Adipocyte (in vitro differentiated cells): ENCODE measurements at regions not wholly inside any gene's neighbourhood (a gene's known extent, or its start where the extent isn't known, plus 50 kb on each side); places are given as distances from the start of the nearest gene placed in this dataset.
"Not testable (repeated sequence)": the region's sequence is repeated elsewhere in the genome, so short reads cannot be mapped to it uniquely, and the experiment has no call there.

Experiments
- DNase-seq: peaks from one replicate; pipeline ENCODE4 v3.0.0-alpha.2; 2015; ENCODE audit warnings: low read depth
- H3K27me3 ChIP-seq: replicated peaks from 2 replicates; pipeline ENCODE4 v1.7.0; 2013; ENCODE audit warnings: mild to moderate bottlenecking, low read length, moderate library complexity; ENCODE audit not compliant: control insufficient read depth, insufficient read depth
- H3K36me3 ChIP-seq: 2 replicates; pipeline ENCODE4 v1.7.0; 2013; ENCODE audit warnings: low read length, mild to moderate bottlenecking, moderate library complexity; ENCODE audit not compliant: control insufficient read depth, insufficient read depth, severe bottlenecking
- H3K4me1 ChIP-seq: 2 replicates; pipeline ENCODE4 v1.7.0; 2013; ENCODE audit warnings: mild to moderate bottlenecking, low read length, moderate library complexity; ENCODE audit not compliant: control insufficient read depth, insufficient read depth
- H3K4me3 ChIP-seq: 2 replicates; pipeline ENCODE4 v1.7.0; 2013; ENCODE audit warnings: mild to moderate bottlenecking, low read length, moderate library complexity
- H3K9ac ChIP-seq: 2 replicates; pipeline ENCODE4 v1.7.0; 2013; ENCODE audit warnings: mild to moderate bottlenecking, low read length, moderate library complexity
- H3K9me3 ChIP-seq: 2 replicates; pipeline ENCODE4 v1.7.0; 2013; ENCODE audit warnings: mild to moderate bottlenecking, low read length, moderate library complexity; ENCODE audit not compliant: control insufficient read depth

DNA sequence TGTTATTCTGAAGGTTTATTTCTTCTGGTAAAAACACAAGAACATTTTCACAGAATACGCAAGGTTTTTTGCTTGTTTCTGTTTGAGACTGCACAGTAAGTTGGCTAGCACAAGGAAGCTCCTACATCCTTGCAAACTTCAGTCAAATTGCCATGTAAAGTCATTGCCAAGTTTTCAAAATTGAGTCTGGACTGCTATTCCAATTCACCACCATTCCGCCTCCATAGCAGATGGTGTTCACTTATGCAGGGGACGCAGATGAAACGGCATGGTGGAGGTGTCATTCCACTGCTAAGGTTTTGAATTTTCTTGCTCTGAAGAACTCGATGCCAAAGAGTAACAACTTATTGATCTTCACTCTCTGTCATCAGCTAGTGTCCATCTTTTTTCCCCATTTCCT is 303.9 kb upstream of the SYT1 start:
- no peaks in the 10 kb centered on the region for H3K9me3 ChIP-seq
- no peaks in the 10 kb centered on the region for H3K36me3 ChIP-seq
- H3K4me3 ChIP-seq: no peak overlapping the region
- no peak overlapping the region for H3K9ac ChIP-seq
- no peaks in the 10 kb centered on the region for H3K4me1 ChIP-seq
- DNase-seq: no peak
- H3K27me3 ChIP-seq: peaks cover 4% of the 10 kb centered on the region

DNA sequence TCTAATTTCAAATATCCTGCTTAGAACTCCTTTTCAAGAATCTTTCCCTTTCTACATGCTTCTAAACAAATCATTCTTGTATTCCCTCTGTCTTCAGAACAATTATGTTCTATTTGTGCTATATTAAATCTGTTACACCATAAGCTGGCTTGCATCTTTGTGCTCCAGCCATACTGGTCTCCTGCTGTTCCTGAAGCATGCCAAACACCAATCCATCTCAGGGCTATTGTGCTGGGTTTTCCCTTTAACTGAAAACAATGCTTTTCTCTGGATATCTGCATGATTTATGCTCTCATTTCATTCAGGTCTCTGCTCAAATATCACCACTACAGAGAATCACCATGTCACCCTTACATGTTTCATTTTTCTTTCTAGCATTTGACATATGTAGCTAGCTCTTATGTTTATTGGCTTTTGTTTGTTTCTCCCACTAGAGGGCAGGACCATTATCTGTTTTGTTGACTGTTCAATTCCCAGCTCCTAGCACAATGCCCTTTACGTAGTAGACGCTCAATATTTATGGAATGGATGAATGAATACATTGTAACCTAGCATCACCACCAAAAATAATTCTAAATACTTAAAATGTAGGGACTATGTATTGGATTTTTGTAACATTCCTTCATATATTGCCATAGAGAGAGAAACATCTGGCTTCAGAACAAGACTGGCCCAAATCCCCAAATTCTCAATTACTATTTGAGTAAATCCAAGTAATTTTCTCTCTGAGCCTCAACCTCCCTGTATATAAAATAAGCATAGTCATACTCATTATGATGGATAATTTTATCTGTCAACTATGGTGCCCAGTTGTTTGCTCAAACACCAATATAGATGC is 302.0 kb upstream of the SYT1 start:
- Histone ChIP-seq H3K9ac (no peak overlapping the region), H3K4me3 (no peak overlapping the region), H3K36me3 (no peaks in the 10 kb centered on the region), H3K27me3 (peaks cover 4% of the 10 kb centered on the region), H3K9me3 (no peaks in the 10 kb centered on the region), H3K4me1 (no peaks in the 10 kb centered on the region)
- DNase-seq: peak; percentile 32

- no peak overlapping the region for H3K4me3 ChIP-seq
- no peaks in the 10 kb centered on the region for H3K27me3 ChIP-seq
- H3K9me3 ChIP-seq: no peaks in the 10 kb centered on the region
- no peaks in the 10 kb centered on the region for H3K36me3 ChIP-seq
- no peaks in the 10 kb centered on the region for H3K4me1 ChIP-seq
- no peak overlapping the region for H3K9ac ChIP-seq
- no peak for DNase-seq
These were observed 300.7 kb upstream of the SYT1 start for GRCh38 chr12:78563826-78564225.

DNA sequence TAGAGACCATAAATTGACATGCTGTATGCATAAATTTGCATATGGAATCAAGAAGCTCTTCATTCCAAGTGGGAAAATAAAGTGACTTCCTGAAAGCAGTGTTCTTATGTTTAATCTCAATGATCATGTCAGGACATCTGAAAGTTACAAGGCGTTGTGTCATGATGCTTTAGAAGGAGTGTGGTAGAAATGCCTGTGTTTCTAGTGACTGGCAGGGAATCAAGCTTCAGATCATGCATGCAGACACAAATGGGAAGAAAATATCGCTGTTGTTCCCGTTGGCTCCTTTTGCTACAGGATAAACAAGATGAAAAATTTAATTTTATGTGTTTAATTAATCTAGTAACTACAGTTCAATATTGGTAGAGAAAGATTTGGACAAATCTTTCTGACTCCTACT is 298.1 kb upstream of the SYT1 start:
- no peak overlapping the region for H3K4me3 ChIP-seq
- H3K27me3 ChIP-seq: no peaks in the 10 kb centered on the region
- DNase-seq: no peak
- no peak overlapping the region for H3K9ac ChIP-seq
- H3K4me1 ChIP-seq: no peaks in the 10 kb centered on the region
- H3K36me3 ChIP-seq: no peaks in the 10 kb centered on the region
- no peaks in the 10 kb centered on the region for H3K9me3 ChIP-seq

DNA sequence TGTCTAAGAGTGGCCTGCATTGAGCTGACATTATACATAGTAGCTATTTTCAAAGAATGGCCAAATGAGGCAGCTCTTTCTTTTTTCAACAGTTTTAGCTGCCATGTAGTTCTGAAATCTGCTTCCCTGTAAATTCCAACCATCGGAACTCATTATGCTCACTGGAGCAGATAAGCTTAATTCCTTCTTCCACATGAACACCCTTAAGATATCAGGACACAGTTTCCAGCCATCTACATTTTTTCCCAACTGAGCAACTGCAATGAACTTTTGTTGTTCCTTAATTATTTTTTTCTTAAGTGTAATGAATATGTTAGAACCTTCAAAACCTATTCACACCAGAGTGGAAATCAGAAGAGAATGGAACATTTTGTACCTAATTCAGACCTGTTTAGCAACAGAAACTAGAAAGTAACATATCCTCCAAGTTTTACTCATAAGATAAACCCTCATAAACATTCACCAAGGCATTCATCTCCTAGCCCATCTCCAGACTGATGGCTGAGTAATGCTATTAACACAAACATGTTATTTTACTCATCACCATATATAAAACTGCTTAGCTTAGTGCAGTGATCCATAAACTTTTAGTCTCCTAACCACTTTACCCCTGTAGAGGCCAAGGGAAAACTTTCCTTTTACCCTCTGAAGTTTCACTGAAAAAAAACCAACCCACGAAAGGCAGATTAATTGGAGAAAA is 296.1 kb upstream of the SYT1 start:
- Histone ChIP-seq H3K9ac (no peak overlapping the region), H3K27me3 (no peaks in the 10 kb centered on the region), H3K9me3 (no peaks in the 10 kb centered on the region), H3K4me1 (no peaks in the 10 kb centered on the region), H3K4me3 (no peak overlapping the region), H3K36me3 (no peaks in the 10 kb centered on the region)
- DNase-seq: no peak

DNA sequence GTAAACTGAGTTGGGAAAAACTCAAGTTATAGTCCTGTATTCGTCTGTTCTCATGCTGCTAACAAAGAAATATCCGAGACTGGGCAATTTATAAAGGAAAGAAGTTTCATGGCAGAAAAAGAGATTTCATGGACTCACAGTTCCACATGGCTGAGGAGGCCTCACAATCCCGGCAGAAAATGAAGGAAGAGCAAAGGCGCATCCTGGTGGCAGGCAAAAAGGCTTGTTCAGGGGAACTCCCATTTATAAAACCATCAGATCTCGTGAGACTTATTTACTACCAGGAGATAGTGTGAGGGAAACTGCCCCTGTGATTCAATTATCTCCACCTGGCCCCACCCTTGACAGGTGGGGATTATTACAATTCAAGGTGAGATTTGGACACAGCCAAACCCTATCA is 292.6 kb upstream of the SYT1 start:
- no peaks in the 10 kb centered on the region for H3K27me3 ChIP-seq
- H3K36me3 ChIP-seq: no peaks in the 10 kb centered on the region
- H3K9ac ChIP-seq: no peak overlapping the region
- H3K4me1 ChIP-seq: no peaks in the 10 kb centered on the region
- no peak for DNase-seq
- H3K9me3 ChIP-seq: peaks cover 5% of the 10 kb centered on the region
- no peak overlapping the region for H3K4me3 ChIP-seq

GRCh38 chr12:78575208-78575607 is 289.4 kb upstream of the SYT1 start:
- not testable (repeated sequence) for H3K4me3 ChIP-seq, H3K36me3 ChIP-seq, DNase-seq, H3K4me1 ChIP-seq, H3K27me3 ChIP-seq, H3K9me3 ChIP-seq, H3K9ac ChIP-seq

DNA sequence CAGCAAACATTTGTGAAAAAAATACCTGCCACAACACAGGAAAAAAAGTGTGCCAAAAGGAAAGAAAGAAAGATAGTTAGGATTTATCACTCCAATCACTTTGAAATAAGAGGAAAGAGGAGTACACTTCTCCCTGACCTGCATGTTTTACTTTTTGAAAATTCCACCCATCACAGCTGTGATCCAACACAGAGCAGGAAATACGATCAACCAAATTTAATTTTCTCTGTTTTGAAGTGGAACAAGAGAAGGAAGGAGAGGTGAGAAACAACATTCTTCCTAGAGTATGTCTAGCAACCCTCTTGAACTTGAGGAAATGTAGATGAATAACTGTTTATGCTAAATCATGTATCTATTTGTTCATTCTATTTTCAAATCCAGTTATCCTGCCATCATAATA is 284.7 kb upstream of the SYT1 start:
- Histone ChIP-seq H3K9ac (no peak overlapping the region), H3K9me3 (peaks cover 8% of the 10 kb centered on the region), H3K27me3 (no peaks in the 10 kb centered on the region), H3K4me3 (no peak overlapping the region), H3K4me1 (no peaks in the 10 kb centered on the region), H3K36me3 (no peaks in the 10 kb centered on the region)
- no peak for DNase-seq

DNA sequence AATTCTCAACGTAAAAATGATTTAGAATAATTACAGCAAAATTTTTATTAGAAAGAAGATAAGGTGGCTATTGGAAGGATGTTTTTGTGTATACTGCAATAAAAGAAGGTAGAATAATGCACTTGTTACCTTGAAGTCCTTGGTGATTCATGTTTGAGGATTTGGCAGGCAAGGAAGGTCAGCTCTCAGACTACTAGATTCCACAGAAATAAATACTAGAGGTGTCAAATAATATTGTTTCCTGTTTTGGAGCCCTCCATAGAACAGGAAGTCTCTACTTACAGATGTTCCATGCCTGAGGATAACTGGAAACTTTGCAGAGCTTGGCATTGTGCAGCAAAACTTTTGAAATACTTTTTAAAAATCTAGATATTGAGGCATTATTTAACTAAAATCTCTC is 284.3 kb upstream of the SYT1 start:
- Histone ChIP-seq H3K27me3 (no peaks in the 10 kb centered on the region), H3K9ac (no peak overlapping the region), H3K4me3 (no peak overlapping the region), H3K4me1 (no peaks in the 10 kb centered on the region), H3K9me3 (peaks cover 12% of the 10 kb centered on the region), H3K36me3 (no peaks in the 10 kb centered on the region)
- DNase-seq: no peak

GRCh38 chr12:78584695-78585094 is 279.9 kb upstream of the SYT1 start:
- Histone ChIP-seq H3K36me3 (no peaks in the 10 kb centered on the region), H3K9ac (no peak overlapping the region)
- peak; percentile 30 for DNase-seq

DNA sequence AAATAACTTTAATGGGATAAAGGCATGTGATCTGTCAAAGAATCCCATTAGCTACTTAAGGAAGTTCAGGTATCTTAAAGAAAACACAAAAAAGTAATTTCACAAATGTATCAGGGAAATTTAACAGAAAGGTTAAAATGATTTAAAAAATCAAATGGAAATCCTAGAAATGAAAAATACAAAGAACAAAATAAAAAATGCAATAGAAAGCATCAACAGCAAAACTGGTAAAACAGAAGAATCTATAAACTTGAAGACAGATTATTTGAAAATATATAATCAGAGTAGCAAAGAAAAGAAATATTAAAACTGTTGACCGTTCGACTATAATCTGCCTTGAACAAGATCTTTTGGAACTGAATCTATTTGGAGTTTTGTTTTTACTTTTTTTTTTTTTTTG is 279.4 kb upstream of the SYT1 start:
- no peak overlapping the region for H3K4me3 ChIP-seq
- no peaks in the 10 kb centered on the region for H3K27me3 ChIP-seq
- no peak overlapping the region for H3K9ac ChIP-seq
- H3K4me1 ChIP-seq: no peaks in the 10 kb centered on the region
- no peaks in the 10 kb centered on the region for H3K36me3 ChIP-seq
- peaks cover 24% of the 10 kb centered on the region for H3K9me3 ChIP-seq
- no peak for DNase-seq

More at GRCh38 chr12:78584695-78585094, 279.9 kb upstream of the SYT1 start:
- H3K4me3 ChIP-seq: no peak overlapping the region
- no peaks in the 10 kb centered on the region for H3K4me1 ChIP-seq
- H3K27me3 ChIP-seq: no peaks in the 10 kb centered on the region
- H3K9me3 ChIP-seq: peaks cover 24% of the 10 kb centered on the region
